GM21381 (cell line): ENCODE measurements at regions not wholly inside any gene's neighbourhood (a gene's known extent, or its start where the extent isn't known, plus 50 kb on each side); places are given as distances from the start of the nearest gene placed in this dataset.
A peak's percentile ranks its signal among the peaks of the same experiment; 100 is the strongest.

Experiments
- ATAC-seq: cut with Tn5 transposase; IDR thresholded peaks from one replicate; pipeline ENCODE4 v1.9.1; 2021; ENCODE audit warnings: mild to moderate bottlenecking, moderate library complexity; ENCODE audit not compliant: unreplicated experiment

DNA sequence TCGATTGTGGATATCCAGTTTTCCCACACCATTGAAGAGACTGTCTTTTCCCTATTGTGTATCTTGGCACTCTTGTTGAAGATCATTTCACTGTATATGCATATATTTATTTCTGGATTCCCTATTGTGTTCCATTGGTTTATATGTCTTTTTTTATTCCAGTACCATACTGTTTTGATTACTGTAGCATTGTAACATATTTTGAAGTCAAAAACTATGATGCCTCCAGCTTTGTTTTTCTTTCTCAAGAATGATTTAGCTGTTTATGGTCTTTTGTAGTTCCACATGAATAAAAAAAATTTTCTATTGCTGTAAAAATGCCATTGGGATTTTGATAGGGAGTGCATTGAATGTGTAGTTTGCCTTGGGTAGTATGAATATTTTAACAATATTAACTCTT, 128.1 kb upstream of the SLC38A2 start:
- no peak for ATAC-seq

- no peak for ATAC-seq
These were observed 127.3 kb upstream of the SLC38A2 start for GRCh38 chr12:46499901-46500300.

- no peak for ATAC-seq
These were observed 126.7 kb upstream of the SLC38A2 start for GRCh38 chr12:46499226-46499625.

DNA sequence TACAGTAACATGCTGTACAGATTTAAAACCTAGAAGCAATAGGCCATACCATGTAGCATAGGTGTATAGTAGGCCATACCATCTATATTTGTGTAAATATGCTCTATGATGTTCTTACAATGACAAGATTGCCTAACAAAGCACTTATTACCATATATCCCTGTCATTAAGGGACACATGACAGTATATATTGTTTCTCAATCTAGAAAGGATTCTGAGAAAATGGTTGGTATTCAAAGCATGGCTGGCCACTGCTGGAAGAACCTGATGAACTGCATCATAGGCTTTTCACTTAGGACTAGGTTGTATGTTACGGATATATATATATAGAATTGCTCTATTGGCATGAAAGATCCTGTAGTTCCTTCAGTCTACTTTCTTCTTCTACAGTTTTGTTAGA, 125.2 kb upstream of the SLC38A2 start:
- no peak for ATAC-seq

DNA sequence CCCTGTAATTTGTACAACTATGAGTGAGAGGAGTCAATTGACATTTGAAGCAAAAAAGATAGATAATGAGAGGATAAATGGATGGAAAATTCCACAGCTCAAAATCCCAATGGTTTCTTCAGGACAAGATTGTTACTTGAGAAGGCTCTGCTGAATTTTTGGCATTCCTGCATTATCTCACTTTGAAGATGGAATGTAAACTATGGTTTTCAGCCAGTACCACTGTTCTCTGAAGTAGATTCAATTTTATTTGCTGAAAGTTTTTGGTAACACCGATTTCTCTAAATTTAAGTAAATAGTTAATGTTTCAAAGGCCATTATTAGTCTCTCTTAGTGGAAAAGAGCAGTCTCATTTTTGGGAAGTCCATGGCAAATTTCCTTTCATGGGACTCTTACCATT, 121.9 kb upstream of the SLC38A2 start:
- no peak for ATAC-seq

GRCh38 chr12:46493834-46494181, 121.2 kb upstream of the SLC38A2 start:
- ATAC-seq = no peak

DNA sequence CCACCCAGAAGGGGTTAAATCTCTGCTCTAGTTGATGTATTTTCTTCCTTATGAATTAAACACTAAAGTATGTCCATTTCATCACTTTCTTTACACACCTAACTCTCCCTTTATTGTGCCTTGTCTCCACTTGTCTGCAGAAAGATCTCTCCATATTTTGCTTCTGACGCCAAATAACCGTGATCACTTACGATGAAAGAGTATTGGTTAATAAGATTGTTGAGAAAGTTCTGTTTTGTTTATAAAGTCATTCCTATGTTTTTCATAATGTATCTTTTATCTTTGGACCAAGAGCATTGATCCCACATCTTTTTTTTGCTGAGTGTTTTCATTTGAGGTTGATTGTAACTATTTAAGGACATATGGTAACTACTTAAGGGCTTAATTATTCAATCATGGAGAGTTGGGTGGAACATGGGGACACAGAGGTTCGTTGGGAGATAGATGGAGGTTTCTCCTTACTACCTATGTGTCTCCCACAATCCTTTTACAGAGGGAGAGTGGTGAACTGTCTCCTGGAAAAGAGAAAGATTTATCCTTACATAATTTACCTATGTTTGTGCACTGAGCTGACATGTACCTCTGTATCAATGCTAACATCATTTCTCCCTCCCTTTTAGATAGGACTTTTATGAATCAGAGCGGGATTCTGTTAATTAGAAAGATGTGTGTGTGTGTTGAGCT, 120.7 kb upstream of the SLC38A2 start:
- ATAC-seq = no peak

GRCh38 chr12:46492471-46493085, 120.0 kb upstream of the SLC38A2 start:
- ATAC-seq = no peak

DNA sequence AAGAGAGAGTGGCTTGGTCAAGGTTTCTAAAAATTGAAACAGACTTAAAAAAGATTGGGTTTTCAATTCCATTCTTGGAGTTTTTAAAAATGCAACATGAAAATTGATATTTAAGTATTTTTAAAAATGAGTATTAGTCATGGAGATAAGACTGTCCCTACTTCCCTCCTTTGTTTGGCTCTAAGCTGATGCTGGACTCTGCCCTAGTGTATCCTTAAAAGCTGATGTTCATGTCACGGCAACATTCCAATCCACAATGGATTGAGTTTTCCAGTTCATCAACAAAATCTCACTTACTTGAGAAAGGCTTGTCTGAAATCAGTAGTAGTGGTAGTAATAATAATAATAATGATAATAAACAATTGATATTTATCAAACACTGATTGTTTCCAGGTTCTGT, 119.0 kb upstream of the SLC38A2 start:
- ATAC-seq = no peak

DNA sequence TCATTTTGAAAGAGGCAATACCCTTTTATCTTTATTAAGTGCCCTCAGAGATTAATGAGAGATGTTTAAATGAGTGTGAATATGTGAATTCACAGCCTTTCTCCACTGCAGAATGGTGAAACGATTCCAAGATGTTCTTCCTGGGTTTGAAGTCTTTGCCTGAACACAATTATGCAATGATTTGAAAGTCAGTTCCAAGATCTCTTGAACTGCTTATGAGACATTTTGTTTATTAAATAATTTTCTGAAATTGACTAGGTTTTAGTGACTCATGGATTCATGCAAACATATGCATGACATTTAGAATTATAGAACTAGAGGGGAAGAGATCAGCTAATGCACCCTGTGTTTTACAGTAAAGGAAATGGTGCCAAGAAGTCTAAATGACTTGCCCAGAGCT, 118.1 kb upstream of the SLC38A2 start:
- ATAC-seq = no peak

- ATAC-seq = no peak
These were observed 117.4 kb upstream of the SLC38A2 start for GRCh38 chr12:46489951-46490388.

- ATAC-seq = peak; percentile 45
These were observed 115.1 kb upstream of the SLC38A2 start for GRCh38 chr12:46487567-46488131.

DNA sequence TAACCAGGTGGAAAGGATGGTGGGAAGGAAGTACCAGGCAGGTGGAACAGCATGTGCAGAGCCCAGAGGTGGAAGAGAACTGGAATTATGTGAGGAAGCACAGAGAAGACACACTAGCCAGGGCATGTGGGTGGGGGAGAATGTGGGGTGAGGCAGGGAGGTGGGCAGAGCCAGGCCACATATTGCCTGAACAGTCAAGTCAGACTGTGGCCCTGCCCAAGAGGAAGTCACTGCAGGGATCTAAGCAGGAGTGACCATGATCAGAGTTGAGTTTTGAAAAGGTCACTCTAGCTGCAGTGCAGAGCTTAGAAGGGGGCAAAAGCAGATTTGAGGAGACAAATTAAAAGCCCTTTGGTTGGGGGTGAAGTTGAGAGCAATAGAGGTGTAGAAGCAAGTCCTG, 114.0 kb upstream of the SLC38A2 start:
- no peak for ATAC-seq

GRCh38 chr12:46485853-46486252, 113.3 kb upstream of the SLC38A2 start:
- no peak for ATAC-seq

DNA sequence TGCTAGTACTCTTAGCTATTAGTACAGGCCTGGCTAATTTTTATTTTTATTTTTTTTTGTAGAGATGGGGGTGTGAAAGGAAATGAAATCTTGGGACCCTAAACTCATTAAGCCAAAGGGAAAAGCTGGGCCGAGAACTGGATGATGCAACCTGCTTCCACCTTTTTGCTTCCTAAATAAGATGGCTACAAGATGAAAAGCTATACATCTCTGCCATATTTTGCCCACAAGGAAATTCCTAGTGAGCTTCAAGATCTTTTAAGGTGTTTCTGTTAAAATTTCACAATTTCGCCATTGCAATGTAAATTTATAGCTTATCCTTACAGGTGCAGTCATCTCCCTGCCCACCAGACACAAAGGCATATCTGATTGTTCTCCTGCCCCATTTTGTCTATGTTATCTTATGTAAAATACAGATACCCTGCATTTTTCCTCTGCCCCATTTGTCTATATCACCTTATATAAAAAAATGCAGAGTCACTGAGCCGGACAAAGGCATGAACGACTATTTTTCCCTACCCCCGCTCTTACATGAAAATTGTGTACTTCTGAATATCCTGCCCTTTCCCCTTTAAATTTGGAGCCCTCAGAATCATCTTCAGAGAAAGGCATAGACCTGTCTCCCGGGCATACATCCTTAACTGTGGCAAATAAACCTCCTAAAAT, 112.0 kb upstream of the SLC38A2 start:
- no peak for ATAC-seq

DNA sequence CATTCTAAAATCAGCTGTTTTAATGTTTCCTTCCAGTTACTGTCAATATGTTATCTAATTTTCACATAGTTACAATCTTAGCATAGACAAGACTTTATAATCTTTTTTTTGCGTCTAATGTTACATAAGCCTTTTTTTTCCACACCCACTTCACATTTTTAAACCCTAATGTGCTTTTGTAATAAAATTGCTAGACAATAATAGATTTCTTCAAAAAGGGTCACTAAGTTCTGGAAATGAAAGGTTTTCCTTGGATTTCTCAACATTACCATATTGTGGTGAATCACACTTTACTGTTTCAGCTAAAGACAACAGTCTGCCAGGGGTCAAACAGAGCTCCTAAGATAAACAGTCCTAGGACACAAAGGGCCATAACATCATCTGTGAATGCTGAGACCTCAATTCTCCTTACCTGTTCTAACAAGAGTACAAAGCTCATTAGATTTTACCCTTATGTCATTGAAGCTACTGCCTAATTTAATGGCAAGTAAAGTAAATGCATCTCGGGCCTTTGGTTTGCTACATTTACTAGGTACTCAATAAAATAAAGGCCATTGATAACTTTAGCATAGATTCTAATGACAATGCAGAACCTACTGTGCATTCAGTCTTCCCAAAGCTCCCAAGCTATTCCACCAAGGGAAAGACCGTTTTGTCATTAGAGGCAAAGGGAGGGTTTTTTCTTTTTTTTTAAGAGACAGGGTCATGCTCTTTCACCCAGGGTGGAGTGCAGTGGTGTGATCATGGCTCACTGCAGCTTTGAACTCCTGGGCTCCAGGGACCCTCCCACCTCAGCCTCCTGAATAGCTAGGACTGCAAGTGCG, 111.2 kb upstream of the SLC38A2 start:
- ATAC-seq = no peak

DNA sequence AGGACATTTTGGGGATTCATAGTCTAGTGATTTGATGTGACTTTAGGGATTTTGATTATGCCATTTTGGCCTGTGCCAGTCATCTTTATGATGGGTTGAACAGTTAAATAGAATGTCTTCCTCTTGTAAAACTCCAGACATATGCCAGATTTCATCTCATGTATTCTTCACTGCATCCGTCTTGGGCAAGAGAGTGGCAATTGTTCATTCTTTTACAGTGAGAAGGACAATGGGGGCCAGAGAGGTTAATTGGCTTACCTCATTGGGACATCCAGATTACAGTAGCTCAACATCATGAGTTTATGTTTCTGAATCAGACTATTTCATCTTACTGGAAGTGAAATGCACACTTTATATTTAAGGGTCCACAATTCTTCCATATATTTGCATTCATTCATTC, 108.2 kb upstream of the SLC38A2 start:
- no peak for ATAC-seq

DNA sequence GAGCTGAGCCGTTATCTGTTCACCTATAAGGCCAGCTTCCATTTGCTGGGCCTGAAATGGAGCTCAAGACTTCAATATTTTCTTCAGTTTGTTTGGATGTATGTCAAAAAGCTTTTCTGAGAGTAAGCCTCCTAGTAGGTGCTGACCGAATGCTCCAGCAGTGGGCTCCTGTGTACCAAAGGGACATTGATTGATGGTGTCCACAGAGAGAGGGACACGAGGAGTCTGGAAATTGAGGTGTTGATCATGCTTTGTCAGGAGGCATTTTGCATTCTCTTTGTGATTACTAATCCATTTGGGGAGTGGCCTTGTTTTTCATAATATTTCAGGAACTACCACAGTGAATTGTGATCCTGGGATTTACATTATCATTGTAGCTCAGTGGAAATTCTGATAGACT, 107.7 kb upstream of the SLC38A2 start:
- no peak for ATAC-seq

DNA sequence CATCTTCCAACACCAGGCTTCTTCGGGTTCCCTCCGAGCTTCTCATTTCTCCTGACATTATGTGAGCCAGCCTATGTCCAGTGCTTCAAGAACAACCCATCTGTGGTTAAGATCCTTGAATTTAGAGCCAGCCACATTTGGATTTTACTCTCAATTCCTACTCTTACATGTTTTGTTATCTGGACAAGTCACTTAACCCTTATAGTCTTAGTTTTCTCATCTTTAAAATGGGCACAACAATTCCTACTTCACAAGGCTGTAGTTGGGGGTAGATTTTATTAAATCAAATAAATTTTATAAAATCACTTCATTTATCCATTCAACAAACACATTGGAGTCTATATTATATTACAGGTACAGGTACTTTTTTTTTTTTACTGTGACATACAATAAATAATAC, 105.5 kb upstream of the SLC38A2 start:
- ATAC-seq = no peak

- no peak for ATAC-seq
These were observed 105.0 kb upstream of the SLC38A2 start for GRCh38 chr12:46477541-46477940.

- no peak for ATAC-seq
These were observed 103.5 kb upstream of the SLC38A2 start for GRCh38 chr12:46475972-46476645.
